Endothelial cell of umbilical vein (primary cell): ENCODE measurements at regions not wholly inside any gene's neighbourhood (a gene's known extent, or its start where the extent isn't known, plus 50 kb on each side); places are given as distances from the start of the nearest gene placed in this dataset.
"Not testable (repeated sequence)": the region's sequence is repeated elsewhere in the genome, so short reads cannot be mapped to it uniquely, and the experiment has no call there.

Experiments
- BruUV-seq: library from RNA; stranded (reverse); fragments of 400-500 nt; replicated peaks from 2 replicates; lab custom pipeline; 2021; lab: Mats Ljungman, UMichigan
- CTCF ChIA-PET: fragments of 300-600, 350-600 bp; sonication (Branson Sonifier 250); formaldehyde crosslinking; loops from one replicate; lab custom pipeline; 2021; ENCODE audit warnings: antibody characterized with exemption, inconsistent platforms; lab: Charles Lee
- POLR2A ChIA-PET: fragments of 300-600, 350-600 bp; sonication (Branson Sonifier 250); formaldehyde crosslinking; loops from one replicate; lab custom pipeline; 2021; ENCODE audit warnings: antibody characterized with exemption, inconsistent platforms; lab: Charles Lee
- DNase-seq: peaks from one replicate; pipeline ENCODE4 v3.0.0-alpha.2; 2011; ENCODE audit warnings: low read depth, low spot score
- FAIRE-seq: peaks from 2 replicates; lab custom pipeline; 2011; peaks lifted over from hg19 to GRCh38; lab: Jason Lieb, UNC
- H2AFZ ChIP-seq: 2 replicates; pipeline ENCODE4 v1.6.0; 2012; ENCODE audit warnings: low read depth, low read length, control low read depth, inconsistent platforms
- H3K27ac ChIP-seq: 2 replicates; pipeline ENCODE4 v1.5.1; 2011; ENCODE audit warnings: low read depth, mild to moderate bottlenecking, control low read depth, low read length, moderate library complexity; ENCODE audit not compliant: insufficient read depth
- H3K27me3 ChIP-seq, 2 experiments: 2 replicates each; pipeline versions ENCODE4 v1.6.0 to v1.6.1; 2011; ENCODE audit warnings: low read length in 2 of 2, mixed read lengths in 1 of 2; ENCODE audit not compliant: control insufficient read depth in 2 of 2, insufficient read depth in 2 of 2
- H3K36me3 ChIP-seq, 2 experiments: 2 replicates in 1 of 2; 3 replicates in 1 of 2; pipeline ENCODE4 v1.5.1; 2011; ENCODE audit warnings: low read length in 2 of 2, mild to moderate bottlenecking in 1 of 2, moderate library complexity in 1 of 2; ENCODE audit not compliant: control insufficient read depth in 2 of 2, insufficient read depth in 2 of 2; ENCODE audit errors: extremely low read depth in 1 of 2
- H3K4me1 ChIP-seq: 3 replicates; pipeline ENCODE4 v1.5.1; 2011; ENCODE audit warnings: mild to moderate bottlenecking, low read length; ENCODE audit not compliant: control insufficient read depth, insufficient read depth; ENCODE audit errors: extremely low read depth
- H3K4me2 ChIP-seq: 2 replicates; pipeline ENCODE4 v1.6.1; 2011; ENCODE audit warnings: low read length, control low read depth, mixed read lengths; ENCODE audit not compliant: insufficient read depth
- H3K4me3 ChIP-seq, 3 experiments: fragments of 200-600 bp in 1 of 3; sonication (generic), shearing (Covaris generic) in 1 of 3; replicated peaks in 1 of 3; 2 replicates each; pipeline ENCODE4 v1.5.1; 2011 to 2016; ENCODE audit warnings: control low read depth in 3 of 3, low read length in 3 of 3, mild to moderate bottlenecking in 2 of 3, inconsistent platforms in 1 of 3, low read depth in 1 of 3, moderate library complexity in 1 of 3; ENCODE audit not compliant: insufficient read depth in 1 of 3
- H3K79me2 ChIP-seq: 2 replicates; pipeline ENCODE4 v1.6.0; 2012; ENCODE audit warnings: low read length, inconsistent platforms; ENCODE audit not compliant: control insufficient read depth, insufficient read depth
- H3K9ac ChIP-seq: replicated peaks from 2 replicates; pipeline ENCODE3; 2011; ENCODE audit warnings: low read length, control low read depth; ENCODE audit not compliant: insufficient read depth; ENCODE audit errors: extremely low read depth
- H3K9me1 ChIP-seq: replicated peaks from 3 replicates; pipeline ENCODE4 v1.6.0; 2011; ENCODE audit warnings: mild to moderate bottlenecking, low read length; ENCODE audit not compliant: control insufficient read depth, insufficient read depth; ENCODE audit errors: extremely low read depth
- H3K9me3 ChIP-seq: replicated peaks from 2 replicates; pipeline ENCODE4 v1.5.1; 2012; ENCODE audit warnings: low read length, inconsistent platforms; ENCODE audit not compliant: control insufficient read depth, insufficient read depth
- H4K20me1 ChIP-seq: replicated peaks from 2 replicates; pipeline ENCODE3; 2011; ENCODE audit warnings: mild to moderate bottlenecking, low read length; ENCODE audit not compliant: control insufficient read depth, insufficient read depth; ENCODE audit errors: extremely low read depth
- EZH2 ChIP-seq: IDR thresholded peaks from 2 replicates; pipeline ENCODE4 v1.6.1; 2012; ENCODE audit warnings: borderline replicate concordance, low read depth, mild to moderate bottlenecking, moderate library complexity, low read length, inconsistent platforms; ENCODE audit not compliant: severe bottlenecking
- GATA2 ChIP-seq: IDR thresholded peaks from 2 replicates; pipeline ENCODE4 v1.7.0; 2011; ENCODE audit warnings: low read depth, mild to moderate bottlenecking, moderate library complexity, mixed read lengths, low read length; ENCODE audit not compliant: insufficient read length, insufficient read depth
- JUN ChIP-seq: IDR thresholded peaks from 2 replicates; pipeline ENCODE4 v1.6.1; 2011; ENCODE audit warnings: borderline replicate concordance, low read depth; ENCODE audit not compliant: insufficient read length, insufficient read depth
- MAX ChIP-seq: IDR thresholded peaks from 2 replicates; pipeline ENCODE4 v1.6.1; 2011; ENCODE audit not compliant: insufficient read depth, insufficient read length
- MYC ChIP-seq: IDR thresholded peaks from one replicate; pipeline ENCODE4 v1.6.1; 2011; ENCODE audit warnings: mild to moderate bottlenecking, low read depth, low read length
- dilution Hi-C: fragments of 300-500 bp; cut with MboI; formaldehyde crosslinking; loops from one replicate; pipeline ENCODE4 v1.15.0; 2019; ENCODE audit warnings: low sequenced_read_pairs; ENCODE audit not compliant: extremely low pct_ligation_motif_present
- intact Hi-C: fragments of 100-400 bp; cut with micrococcal nuclease; formaldehyde crosslinking; loops from one replicate; pipeline ENCODE4 v1.10.0; 2022

GRCh38 chr6:51184046-51184445, 365.4 kb downstream of the TFAP2B start:
- H2AFZ ChIP-seq, result no peak overlapping the region
- no peak overlapping the region for H3K27ac ChIP-seq
- H3K36me3 ChIP-seq, result no peaks in the 10 kb centered on the region
- BruUV-seq, result no TSS peak
- H4K20me1 ChIP-seq, result no peaks in the 10 kb centered on the region
- no peaks in the 10 kb centered on the region for H3K4me1 ChIP-seq
- POLR2A ChIA-PET, result no interaction called here
- H3K27me3 ChIP-seq, result no peaks in the 10 kb centered on the region
- CTCF ChIA-PET, result no interaction called here
- H3K9me1 ChIP-seq, result no peaks in the 10 kb centered on the region
- intact Hi-C loops (no loop called here), dilution Hi-C loops (no loop called here)
- DNase-seq (no peak), FAIRE-seq (no peak)
- no peaks in the 10 kb centered on the region for H3K9me3 ChIP-seq
- TF ChIP-seq EZH2 (no peak), JUN (no peak), MYC (no peak), GATA2 (no peak), MAX (no peak)
- H3K79me2 ChIP-seq, result no peaks in the 10 kb centered on the region
- H3K9ac ChIP-seq, result no peak overlapping the region
- no peak overlapping the region for H3K4me2 ChIP-seq
- no peak overlapping the region for H3K4me3 ChIP-seq

DNA sequence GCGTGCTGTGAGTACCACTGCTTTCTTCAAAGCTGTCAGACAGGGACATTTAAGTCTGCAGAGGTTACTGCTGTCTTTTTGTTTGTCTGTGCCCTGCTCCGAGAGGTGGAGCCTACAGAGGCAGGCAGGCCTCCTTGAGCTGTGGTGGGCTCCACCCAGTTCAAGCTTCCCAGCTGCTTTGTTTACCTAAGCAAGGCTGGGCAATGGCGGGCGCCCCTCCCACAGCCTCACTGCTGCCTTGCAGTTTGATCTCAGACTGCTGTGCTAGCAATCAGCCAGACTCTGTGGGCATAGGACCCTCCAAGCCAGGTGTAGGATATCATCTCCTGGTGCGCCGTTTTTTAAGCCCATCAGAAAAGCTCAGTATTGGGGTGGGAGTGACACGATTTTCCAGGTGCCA, 374.5 kb downstream of the TFAP2B start:
- H3K4me3 ChIP-seq, H3K4me1 ChIP-seq, H3K9me1 ChIP-seq, intact Hi-C loops, BruUV-seq, H3K9ac ChIP-seq, H3K27me3 ChIP-seq, H3K9me3 ChIP-seq, H3K79me2 ChIP-seq, H2AFZ ChIP-seq, H3K27ac ChIP-seq, H3K4me2 ChIP-seq, H4K20me1 ChIP-seq, DNase-seq, FAIRE-seq, dilution Hi-C loops, H3K36me3 ChIP-seq, CTCF ChIA-PET, POLR2A ChIA-PET: not testable (repeated sequence)
